NCI-H510A (cell line): ENCODE measurements at regions not wholly inside any gene's neighbourhood (a gene's known extent, or its start where the extent isn't known, plus 50 kb on each side); places are given as distances from the start of the nearest gene placed in this dataset.

Experiments used
- DNase-seq: peaks from one replicate; lab custom pipeline; 2025; lab: John Stamatoyannopoulos, UW

DNA sequence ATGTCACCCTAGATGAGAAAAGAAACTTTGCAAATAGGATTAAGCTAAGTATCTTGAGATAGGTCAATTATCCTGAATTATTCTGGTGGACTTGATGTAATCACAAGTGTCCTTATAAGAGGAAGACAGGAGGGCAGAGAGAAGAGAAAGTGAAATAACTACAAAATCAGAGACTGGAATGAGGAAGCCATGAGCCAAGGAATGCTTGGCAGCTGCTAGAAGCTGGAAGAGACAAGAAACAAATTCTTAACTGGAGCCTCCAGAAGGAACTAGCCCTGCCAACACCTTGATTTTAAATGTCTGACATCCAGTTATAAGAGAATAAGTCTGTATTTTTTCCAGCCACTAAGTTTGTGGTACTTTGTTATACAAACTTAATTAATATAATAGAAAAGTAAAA is 480.0 kb downstream of the NR2F1-AS1 start:
- DNase-seq, result no peak

DNA sequence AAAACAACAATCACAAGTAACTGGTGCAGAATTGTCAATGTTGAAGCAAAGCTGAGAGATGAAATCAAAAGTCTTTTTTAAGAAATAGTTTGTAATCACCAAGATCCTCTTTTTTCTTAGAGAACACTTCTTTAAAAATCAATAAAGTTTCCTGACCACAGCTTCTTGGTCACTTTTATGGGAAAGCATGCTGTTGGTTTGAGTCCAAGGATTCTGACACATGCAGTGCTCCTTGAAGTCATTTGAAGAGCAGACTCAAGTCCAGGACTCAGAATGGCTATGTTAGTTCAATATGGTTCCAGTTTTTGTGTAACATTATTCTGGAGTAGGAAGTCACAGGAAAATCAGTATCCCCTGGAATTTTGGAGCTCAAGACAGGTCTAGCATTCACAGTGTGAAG is 480.6 kb downstream of the NR2F1-AS1 start:
- no peak for DNase-seq

DNA sequence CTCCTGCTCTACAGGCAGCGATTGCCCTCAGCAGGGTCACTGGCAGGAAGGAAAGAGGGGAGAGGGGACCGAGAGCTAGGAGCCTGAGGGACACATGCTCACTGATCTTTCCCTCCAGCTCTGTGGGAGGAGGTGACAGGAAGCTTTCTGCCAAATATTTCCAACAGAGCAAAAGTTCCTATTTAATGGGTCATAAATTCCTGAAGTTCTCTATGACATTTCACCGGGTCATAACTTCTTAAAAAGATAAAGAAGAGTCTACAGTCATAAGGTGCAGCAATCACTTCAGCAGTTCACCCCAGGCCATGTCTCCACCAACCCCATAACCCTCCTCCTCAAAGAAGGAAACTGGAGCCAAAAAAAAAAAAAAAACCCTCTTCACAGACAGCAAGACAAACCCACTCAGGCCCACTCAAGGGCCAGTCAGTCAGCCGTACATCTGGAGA is 481.1 kb downstream of the NR2F1-AS1 start:
- no peak for DNase-seq

DNA sequence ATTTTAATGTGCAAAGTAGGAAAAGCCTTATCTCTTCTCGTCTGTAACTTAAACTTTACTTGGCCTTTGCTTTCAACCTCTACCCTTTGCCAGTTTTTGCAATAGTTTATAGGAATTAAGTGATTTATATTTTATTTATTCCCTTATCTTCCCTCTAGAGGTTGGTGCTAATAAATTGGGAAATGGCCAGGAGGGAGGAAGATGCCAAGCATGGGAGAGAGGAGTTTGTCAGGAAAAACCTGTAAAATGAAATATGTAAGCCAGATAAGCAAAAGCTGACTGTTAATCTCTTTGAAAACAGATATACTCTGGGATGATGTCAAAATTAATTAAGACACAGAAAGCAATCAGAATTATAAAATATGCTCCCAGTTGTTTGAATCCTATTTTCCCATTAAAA is 484.5 kb downstream of the NR2F1-AS1 start:
- DNase-seq, result no peak

DNA sequence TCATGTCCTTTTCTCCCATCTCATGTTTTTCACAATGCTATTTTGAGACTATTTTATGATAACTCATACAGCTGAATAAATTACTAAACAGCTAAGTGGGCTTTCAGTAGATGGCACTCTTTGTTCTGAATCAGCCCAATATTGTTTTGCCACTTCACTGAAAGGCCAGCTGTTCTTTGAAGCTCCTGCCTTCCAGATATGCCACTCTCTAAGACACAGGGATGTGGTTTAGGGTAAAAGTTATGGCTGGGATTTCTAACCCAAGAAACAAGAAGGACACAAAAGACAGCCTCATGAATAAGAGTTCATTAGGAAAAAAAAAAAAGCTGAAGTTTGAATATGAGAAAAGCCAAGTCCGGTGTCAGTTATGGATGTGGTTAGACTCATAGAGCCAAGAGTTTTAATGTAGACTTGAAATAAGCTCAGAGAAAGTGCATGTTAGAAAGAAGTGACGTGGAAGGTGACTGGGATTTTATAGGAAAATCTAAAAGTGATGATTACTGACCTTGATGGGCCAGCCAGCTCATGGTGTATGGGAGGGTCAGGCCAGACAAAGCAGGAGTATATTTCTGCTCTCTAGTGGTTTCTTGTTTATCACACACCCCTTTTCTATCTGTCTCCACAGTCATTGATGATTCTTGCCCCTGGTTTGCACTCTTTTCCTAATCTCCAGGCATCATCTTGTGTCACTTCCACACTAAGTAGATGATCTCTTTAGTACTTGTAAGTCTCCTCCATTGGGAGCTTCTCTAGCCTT is 488.5 kb downstream of the NR2F1-AS1 start:
- no peak for DNase-seq

DNA sequence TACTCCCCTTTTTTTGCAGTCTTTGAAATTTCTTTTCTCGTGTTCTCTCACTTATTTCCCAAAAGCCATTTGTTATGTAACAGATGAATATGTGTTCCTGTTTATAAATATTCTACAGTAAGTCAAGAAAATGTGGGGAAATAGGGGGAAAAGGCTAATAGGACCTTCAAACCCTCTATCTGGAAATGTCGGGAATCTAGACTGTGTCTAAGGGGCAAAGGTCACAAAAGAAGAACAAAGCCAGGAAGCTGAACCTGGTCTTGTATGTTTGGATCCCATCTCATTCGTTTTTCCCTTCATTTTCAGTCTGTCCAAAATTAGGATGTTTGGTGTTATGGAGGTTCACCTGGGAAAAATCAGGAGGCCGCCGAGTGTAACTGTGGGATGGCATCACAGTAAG is 490.3 kb downstream of the NR2F1-AS1 start:
- no peak for DNase-seq

DNA sequence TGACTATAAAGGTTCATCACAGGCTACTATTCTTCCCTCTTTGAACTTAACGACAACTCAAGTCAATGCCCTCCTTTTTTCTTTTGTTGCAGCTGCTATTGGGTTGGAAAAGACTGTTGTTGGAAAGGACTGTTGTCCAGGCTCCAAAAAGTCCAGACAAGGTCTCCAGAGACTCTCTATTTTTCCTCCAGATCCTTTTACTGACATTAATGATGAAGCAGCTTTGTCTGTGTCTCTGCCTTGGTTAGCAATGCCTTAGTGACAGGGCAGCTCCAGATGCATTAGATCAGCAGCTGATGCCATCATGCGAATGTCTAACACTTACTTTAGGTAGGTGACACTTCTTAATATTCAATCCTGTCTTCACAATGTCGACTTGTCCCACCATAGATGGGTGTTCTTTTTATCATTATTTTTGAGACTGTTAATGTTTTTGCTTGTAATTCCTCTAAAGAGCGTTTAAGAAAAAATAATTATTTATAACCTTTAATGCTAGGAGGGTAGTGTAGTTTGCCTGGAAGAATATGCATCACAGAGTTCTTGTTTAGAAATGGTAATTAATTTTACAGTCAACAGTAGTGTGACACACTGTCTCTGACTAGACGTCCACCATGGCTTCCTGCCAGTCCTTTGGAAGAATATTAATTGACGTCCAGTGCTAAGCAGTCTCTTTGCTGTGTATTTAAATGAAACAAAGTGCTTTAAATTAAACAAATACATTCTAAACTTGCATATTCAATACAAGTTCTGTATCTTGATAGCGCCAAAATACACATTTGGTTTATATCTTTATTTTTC is 492.2 kb downstream of the NR2F1-AS1 start:
- DNase-seq, result no peak

DNA sequence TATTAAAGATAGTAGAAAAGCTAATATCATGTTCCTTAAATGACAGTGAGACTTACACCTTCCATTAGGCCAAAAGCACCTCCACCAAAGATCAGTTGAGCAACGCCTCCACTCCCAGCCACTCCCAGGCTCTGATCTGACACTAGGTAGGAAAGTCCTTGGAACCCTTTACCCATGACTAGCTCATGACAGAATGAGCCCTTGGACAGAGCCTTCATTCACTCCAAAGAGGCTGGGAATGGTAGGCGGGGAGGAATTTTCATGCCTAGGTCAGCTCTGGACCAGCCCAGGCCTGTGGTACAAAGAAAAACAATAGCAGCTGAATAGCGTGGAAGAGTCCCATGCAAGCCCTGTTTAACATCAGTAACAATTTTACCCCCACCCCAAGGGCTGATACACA is 493.7 kb downstream of the NR2F1-AS1 start:
- DNase-seq, result no peak

DNA sequence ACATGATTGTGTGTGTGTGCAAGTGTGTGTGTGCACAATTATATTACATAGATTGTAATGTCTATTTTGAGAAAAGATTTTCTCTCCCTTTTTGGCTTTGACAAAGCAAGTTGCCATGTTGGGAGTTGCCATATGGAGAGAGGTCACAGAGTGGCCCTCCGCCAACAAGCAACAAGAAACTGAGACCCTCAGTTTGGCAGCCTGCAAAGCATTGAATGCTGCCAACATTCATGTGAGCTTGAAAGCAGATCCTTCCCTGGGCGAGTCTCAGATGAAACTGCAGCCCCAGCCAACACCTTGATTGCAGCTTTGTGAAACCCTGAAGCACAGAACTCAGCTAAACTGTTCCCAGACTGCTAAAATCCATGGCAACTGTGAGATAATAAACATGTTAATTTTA is 498.0 kb downstream of the NR2F1-AS1 start:
- no peak for DNase-seq

DNA sequence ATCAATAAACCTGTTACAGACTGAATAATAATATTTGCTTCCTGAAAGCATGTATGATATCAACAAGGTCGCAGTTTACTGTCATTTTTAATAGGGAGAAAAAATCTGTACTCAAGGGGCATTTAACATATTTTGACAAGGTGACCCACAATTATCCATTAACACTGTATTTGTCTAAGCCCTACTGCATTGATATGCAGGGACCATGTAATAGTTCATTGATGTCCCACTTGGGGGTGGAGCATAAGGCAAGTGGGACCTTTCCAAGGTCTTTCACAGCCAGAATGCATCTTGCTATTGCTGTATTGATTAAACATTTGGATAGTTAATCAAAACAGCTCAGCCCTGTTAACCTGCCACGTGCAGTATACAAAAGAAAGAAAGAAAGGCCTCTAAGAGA is 502.0 kb downstream of the NR2F1-AS1 start:
- no peak for DNase-seq

DNA sequence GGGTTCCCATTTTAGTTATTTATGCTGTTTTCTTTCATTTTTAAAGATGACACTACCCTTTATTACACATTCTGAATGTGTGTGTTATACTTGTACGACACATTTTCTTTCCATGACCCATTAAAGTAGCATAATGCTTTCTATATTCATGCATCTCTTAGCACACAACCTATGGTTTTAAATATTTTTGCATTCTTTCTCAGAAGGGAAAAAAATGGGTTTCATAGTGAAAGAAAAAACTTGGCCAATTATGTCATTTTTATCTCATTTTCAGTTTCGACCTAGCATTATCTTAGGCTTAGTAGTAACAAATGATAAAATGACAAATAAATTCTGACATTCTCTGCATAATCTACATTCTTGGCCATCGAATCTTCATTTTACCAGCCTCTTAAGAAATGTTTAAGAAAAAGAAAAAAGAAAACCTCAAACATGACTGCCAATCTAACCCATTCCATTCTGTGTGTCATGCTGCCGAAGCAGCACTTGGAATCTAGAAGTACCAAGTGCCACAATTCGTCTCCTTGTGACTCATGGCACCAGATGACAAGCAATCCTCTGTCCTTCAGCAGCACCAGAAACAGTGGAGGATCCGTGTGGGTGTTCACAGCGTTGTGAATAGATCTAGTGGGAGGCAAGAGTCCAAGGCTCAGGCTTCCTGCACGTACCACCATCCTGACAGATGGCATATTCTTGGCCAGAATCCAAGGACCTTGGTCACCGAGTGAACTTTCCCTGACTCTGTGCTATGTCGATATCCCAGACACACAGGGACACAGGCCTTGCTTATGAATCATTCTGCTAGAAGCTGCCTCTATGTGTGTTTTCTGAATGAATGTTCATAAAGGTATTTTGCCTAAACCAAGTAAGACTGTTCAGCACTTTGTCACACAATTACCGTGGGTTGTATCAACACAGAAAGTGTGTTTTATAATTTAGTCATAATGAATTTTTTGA is 502.7 kb downstream of the NR2F1-AS1 start:
- no peak for DNase-seq

DNA sequence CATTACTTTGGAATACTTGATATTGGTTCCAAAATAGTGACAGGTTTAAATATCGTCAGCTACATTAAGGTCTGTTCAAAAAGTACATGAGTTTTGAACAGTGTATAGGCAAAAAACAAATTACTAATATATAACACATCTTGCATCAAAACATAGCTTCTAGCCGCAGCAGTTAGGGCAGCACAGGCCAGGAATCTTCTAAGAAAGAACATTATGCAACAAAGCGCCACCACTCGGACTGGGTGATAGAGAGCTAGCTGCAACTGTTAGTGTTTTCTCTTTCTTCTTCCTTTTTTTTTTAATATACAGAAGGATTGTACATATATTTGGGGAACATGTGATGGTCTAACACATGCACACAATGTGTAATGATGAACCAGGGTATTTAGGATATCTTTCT is 504.5 kb downstream of the NR2F1-AS1 start:
- no peak for DNase-seq

DNA sequence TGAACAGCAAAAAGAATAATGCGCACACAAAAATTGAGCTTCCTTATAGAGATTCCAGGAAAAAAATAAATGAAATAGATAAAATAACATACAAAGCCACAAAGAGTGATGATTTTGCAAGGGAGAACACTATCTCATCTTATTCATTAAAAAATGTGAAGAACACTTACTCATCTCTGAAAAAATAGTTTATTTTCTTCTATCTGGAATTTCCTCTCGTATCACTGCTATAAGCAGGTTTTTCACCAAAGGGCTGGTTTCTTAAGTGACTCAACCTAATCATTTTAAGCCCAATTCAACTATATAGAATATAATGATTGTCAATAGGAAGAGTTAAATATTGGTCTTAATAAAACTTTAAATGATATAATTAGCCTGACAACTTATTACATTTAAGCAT is 504.9 kb downstream of the NR2F1-AS1 start:
- DNase-seq, result no peak

DNA sequence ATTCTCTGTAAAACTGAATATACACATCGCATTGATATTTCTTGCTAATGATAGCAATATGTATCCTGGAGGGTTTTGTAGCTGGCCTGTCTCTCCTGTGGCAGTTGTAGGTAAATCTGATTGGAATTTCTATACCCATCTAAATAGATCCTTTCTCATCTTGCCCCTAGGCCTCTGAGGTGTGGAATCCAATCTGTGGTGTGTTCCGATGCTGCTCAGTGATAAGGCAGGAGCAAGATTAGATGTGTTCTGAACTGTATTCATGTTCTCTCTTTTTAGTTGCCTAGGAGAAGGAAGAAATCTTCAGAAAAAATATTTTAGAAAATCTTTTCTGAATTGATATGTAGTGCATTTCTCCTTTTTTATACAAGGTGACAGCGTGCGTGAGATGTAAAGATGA is 507.5 kb downstream of the NR2F1-AS1 start:
- no peak for DNase-seq

DNA sequence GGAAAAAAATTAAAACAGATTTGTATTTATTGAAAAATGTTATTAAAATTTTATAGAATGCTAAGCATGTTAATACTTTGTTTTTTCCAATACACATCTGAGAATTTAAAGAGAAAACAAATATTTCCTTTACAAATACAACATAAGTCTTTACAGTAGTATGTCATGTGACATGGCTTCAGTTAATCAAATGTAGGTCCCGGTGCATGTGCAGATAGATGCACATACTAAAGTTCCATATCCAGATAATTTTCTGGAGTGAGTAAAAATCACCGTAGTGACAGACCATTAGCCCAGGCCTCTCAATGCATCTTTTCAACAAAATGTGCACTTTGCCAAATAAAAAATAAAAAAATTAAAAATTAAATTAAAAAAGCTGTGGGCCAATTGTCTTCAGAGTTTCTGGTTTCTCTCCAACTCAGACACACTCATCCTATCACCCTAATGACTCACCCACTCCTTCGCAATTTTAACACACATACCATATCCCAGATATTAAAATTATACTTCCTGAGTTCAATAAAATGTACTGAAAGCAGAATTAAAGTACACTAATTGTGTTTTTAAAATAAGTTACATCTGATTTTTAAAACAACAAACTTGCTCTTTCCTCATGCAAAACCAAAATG is 508.1 kb downstream of the NR2F1-AS1 start:
- no peak for DNase-seq

DNA sequence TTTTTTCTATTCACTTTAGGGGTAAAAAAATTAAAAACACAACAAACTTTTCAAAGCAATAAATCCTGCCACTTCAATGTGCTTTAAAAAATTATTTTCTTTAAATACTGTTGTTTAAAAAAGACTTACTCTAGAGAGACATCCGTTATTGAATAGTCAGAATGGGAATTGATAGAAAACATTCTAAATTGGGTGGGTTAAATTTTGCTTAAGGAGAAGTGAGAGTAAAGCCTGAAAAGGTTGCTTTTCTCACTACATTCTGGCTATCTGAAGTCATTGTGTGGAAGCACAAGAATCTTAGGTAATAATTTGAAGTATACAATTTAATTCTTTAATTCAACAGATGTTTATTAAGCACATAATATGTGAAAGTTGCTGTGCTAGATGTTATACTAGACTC is 509.3 kb downstream of the NR2F1-AS1 start:
- no peak for DNase-seq

DNA sequence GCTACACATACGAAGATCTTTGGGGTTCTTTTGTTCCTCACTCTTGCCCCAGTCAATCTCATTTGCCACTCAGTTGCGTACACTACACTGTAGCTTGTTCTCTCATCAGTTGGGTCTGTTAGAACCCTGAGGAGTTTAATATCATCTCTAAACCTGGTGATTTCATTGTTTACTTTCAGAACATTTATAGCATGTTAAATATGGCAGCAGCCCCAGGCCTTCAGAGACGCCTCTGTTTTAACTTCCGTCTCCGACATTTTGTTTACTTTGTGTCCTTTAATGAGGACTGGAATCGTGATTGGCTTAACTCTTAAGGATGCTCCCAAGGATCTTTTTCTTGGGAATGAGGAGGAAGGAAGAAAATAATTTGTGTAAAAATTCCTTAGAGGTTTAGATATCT is 510.1 kb downstream of the NR2F1-AS1 start:
- DNase-seq, result no peak

DNA sequence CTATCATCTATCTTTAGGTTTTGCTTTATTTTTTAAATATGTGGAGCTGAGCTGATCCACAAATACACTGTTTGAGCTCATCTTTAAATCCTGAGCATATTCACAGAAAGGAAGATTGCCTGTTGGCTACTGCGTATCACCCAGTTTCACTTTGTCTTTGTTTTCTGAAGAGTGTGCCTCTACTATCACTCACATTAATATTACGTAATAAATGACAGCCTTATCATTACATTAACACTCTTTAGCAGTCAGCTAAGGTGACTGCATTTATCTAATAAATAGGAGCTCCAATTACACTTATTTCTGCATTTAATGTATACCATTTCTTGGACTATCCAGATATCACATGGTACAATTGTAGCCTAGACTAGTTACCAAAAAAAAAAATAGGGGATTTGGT is 511.7 kb downstream of the NR2F1-AS1 start:
- no peak for DNase-seq

DNA sequence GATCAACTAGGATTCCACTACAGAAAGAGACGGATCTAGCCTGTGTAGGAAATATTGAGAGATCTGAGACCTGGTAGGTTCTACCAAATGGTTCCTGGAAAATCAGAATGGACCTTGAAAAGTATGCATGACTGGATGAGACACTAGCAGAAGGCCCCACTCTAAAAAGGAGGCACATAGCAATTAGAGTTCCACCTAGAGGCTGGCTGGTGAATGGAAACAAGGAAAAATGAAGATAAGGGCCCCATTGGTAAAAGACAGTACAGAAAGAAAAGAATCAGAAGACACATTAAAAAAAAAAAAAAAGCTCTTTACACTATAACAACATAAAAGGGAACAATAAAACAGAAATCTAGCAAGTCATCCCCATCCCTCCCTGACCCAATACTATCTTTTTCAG is 518.5 kb downstream of the NR2F1-AS1 start:
- no peak for DNase-seq

DNA sequence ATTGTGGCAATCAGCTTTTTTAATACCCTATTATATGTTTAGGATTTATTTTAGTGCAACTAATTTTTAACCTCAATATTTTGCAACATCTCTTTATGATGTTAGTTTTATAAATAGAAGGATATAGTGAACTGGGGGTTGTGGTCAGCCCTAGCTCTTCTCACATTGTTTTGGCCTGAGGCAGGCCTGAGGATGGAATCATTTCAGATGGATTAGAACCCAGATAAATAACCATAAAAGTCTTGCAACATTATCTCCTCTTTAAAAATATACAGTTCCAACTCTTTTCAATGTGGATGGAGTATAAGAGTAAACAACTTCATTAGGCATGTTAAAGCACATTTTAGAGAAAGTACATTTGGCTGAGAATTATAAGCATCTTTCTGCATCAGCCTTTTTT is 522.7 kb downstream of the NR2F1-AS1 start:
- no peak for DNase-seq

DNA sequence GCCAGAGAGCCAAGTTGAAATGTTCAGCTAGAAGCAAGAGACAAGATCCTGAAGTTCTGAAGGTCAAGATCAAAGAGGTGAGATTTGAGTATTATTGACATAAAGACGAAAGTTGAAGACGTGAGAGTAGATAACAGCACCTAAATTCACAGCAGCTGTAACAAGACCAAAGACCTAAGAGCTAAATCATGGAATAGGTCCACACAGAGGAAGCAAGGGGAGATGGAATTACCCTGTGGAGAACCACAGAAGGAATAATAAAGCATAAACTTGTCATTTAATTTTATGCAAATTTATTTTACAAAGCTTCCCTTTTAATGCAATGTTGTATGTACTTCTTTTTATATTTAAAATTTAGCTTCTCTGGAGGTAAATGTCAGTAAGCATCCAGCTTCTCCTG is 523.7 kb downstream of the NR2F1-AS1 start:
- no peak for DNase-seq

DNA sequence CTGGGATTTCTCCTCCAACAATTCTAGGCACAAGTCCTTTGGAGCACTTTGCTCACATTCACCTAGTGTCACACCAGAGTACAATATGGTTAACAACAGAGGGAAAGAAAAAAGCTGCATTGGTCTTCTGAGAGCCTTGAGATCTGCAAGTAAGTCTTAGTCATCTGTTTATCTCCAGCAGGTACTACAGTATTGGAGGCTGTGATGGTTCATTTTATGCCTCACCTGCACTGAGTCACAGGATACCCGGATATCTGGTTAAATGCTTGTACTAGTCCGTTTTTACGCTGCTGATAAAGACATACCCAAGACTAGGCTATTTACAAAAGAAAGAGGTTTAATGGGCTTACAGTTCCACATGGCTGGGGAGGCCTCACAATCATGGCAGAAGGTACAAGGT is 525.0 kb downstream of the NR2F1-AS1 start:
- DNase-seq, result no peak
